ENCODE measurements at regions not wholly inside any gene's neighbourhood (a gene's known extent, or its start where the extent isn't known, plus 50 kb on each side); places are given as distances from the start of the nearest gene placed in this dataset.

DNA sequence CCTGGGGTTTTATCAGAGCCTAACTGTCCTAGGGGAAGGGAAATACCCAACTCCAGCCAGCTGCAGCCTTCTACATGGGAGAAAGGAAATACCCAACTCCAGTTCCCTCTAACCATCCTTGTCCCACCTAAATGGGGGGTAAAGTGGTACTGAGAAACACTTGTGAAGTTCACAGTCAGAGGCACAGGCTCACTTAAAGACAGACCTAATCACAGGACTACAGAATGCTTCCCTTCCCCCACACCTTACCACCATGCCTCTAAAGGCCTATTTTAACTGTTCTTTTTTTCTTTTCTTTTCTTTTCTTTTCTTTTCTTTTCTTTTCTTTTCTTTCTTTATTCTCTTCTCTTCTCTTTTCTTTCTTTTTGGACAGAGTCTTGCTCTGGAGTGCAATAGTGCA lies 324.6 kb downstream of the SPATA17 start:
- Histone ChIP-seq H3K27me3 (ENCODE audit: insufficient read depth, low read depth) (no peaks in the 10 kb centered on the region), H3F3A (ENCODE audit: insufficient read depth, low read depth) (0 out of 2 replicates have a peak, but pooled peaks cover 4% of the 10 kb centered on the region), H3K9me2 (ENCODE audit: insufficient read depth) (no peaks in the 10 kb centered on the region), H4K20me1 (ENCODE audit: insufficient read depth) (no peaks in the 10 kb centered on the region), H3K9me3 (ENCODE audit: insufficient read depth, low read depth) (no peaks in the 10 kb centered on the region), H3K79me2 (ENCODE audit: low read depth) (no peaks in the 10 kb centered on the region), H3K36me3 (ENCODE audit: low read depth) (no peaks in the 10 kb centered on the region), H3K4me1 (replicated peaks; ENCODE audit: insufficient read depth) (no peaks in the 10 kb centered on the region; the same call in 1 of the 2 replicates), H3K4me3 (no peak overlapping the region), H3K27ac (no peak overlapping the region), H2AFZ (no peak overlapping the region), H3K4me2 (no peak overlapping the region)
- no peak for TF ChIP-seq EZH2 (IDR thresholded peaks at IDR 0.05; ENCODE audit: low read depth)
- TF ChIP-seq, protein P1, sequence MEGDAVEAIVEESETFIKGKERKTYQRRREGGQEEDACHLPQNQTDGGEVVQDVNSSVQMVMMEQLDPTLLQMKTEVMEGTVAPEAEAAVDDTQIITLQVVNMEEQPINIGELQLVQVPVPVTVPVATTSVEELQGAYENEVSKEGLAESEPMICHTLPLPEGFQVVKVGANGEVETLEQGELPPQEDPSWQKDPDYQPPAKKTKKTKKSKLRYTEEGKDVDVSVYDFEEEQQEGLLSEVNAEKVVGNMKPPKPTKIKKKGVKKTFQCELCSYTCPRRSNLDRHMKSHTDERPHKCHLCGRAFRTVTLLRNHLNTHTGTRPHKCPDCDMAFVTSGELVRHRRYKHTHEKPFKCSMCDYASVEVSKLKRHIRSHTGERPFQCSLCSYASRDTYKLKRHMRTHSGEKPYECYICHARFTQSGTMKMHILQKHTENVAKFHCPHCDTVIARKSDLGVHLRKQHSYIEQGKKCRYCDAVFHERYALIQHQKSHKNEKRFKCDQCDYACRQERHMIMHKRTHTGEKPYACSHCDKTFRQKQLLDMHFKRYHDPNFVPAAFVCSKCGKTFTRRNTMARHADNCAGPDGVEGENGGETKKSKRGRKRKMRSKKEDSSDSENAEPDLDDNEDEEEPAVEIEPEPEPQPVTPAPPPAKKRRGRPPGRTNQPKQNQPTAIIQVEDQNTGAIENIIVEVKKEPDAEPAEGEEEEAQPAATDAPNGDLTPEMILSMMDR (conservative IDR thresholded peaks at IDR 0.05), result no peak
- intact Hi-C loops (cut with micrococcal nuclease; ENCODE audit: unreplicated experiment), result no loop called here
- ChIA-PET CTCF (no interaction called here), POLR2A (ENCODE audit: unreplicated experiment) (no interaction called here)
- DNase-seq, result no peak
- BruUV-seq (replicated peaks), result no TSS peak

DNA sequence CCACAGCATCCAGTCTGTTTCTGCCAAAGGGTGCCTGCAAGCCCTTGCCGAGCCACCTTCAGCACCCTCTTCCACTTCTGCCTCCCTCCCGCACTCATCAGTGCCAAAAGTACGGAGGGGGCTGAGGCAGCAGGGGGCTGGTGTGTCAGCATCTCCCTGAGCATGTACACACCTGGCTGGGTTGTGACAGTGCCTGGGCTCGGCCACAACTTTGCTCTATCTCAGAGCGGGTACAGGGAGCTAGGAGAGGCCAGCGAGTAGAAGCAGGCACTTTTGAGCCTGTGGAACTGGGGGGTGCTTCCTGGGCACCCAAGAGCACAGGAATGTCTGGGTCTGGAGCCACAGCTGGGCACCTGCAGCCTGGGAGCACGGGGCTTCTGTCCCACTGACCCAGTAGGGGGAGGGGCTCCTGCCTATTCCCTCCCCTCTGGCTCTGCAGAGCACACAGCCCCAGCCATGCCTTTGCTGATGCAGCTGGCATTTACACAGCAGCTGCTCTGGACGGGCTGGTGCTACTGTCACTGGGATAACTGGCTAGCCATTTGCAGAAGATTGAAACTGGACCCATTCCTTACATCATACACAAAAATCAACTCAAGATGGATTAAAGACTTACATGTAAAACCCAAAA lies 319.8 kb upstream of the RRP15 start:
- no peaks in the 10 kb centered on the region for H3K9me3 ChIP-seq (ENCODE audit: insufficient read depth, low read depth)
- peak overlapping the region; percentile 6; the same call in 1 of the 2 replicates for H2AFZ ChIP-seq
- no peak for DNase-seq
- H3K4me1 ChIP-seq (replicated peaks; ENCODE audit: insufficient read depth), result no peaks in the 10 kb centered on the region
- no peak overlapping the region for H3K4me2 ChIP-seq
- no peaks in the 10 kb centered on the region for H3K79me2 ChIP-seq (ENCODE audit: low read depth)
- no peak for TF ChIP-seq EZH2 (IDR thresholded peaks at IDR 0.05; ENCODE audit: low read depth)
- TF ChIP-seq, protein P1 (conservative IDR thresholded peaks at IDR 0.05), result no peak
- H3K36me3 ChIP-seq (ENCODE audit: low read depth), result no peaks in the 10 kb centered on the region
- no peaks in the 10 kb centered on the region for H3K27me3 ChIP-seq (ENCODE audit: insufficient read depth, low read depth)
- H3K9me2 ChIP-seq (ENCODE audit: insufficient read depth), result no peaks in the 10 kb centered on the region
- H4K20me1 ChIP-seq (ENCODE audit: insufficient read depth), result no peaks in the 10 kb centered on the region
- no TSS peak for BruUV-seq (replicated peaks)
- CTCF ChIA-PET, result no interaction called here
- no peak overlapping the region for H3K4me3 ChIP-seq
- H3F3A ChIP-seq (ENCODE audit: insufficient read depth, low read depth), result no peaks in the 10 kb centered on the region
- POLR2A ChIA-PET (ENCODE audit: unreplicated experiment), result no interaction called here
- no peak overlapping the region for H3K27ac ChIP-seq
- intact Hi-C loops (cut with micrococcal nuclease; ENCODE audit: unreplicated experiment), result no loop called here

DNA sequence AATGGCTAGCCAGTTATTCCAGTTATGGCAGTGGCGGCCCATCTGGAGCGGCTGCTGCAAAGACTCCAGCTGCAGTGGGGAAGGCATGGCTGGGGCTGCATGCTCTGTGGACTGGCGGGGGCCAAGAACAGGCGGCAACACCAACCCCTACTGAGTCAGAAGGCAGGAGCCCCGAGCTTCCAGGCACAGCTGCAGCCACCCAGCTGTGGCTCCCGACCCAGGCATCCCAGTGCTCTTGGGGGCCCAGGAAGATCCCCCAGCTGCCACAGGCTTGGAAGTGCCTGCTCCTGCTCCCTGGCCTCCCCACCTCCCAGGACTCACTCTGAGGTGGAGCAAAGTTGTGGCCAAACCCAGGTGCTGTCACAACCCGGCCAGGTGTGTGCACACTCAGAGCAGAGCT lies 317.0 kb upstream of the RRP15 start:
- H3K4me3 ChIP-seq, result no peak overlapping the region
- H3K9me3 ChIP-seq (ENCODE audit: insufficient read depth, low read depth), result no peaks in the 10 kb centered on the region
- no TSS peak for BruUV-seq (replicated peaks)
- no peak overlapping the region for H2AFZ ChIP-seq
- H3K79me2 ChIP-seq (ENCODE audit: low read depth), result no peaks in the 10 kb centered on the region
- no peaks in the 10 kb centered on the region for H3K4me1 ChIP-seq (replicated peaks; ENCODE audit: insufficient read depth)
- no peaks in the 10 kb centered on the region for H4K20me1 ChIP-seq (ENCODE audit: insufficient read depth)
- POLR2A ChIA-PET (ENCODE audit: unreplicated experiment), result no interaction called here
- TF ChIP-seq, protein P1 (conservative IDR thresholded peaks at IDR 0.05), result no peak
- TF ChIP-seq EZH2 (IDR thresholded peaks at IDR 0.05; ENCODE audit: low read depth), result no peak
- H3K27ac ChIP-seq, result no peak overlapping the region
- CTCF ChIA-PET, result no interaction called here
- H3K36me3 ChIP-seq (ENCODE audit: low read depth), result no peaks in the 10 kb centered on the region
- no peaks in the 10 kb centered on the region for H3F3A ChIP-seq (ENCODE audit: insufficient read depth, low read depth)
- H3K27me3 ChIP-seq (ENCODE audit: insufficient read depth, low read depth), result no peaks in the 10 kb centered on the region
- intact Hi-C loops (cut with micrococcal nuclease; ENCODE audit: unreplicated experiment), result no loop called here
- no peak for DNase-seq
- H3K9me2 ChIP-seq (ENCODE audit: insufficient read depth), result no peaks in the 10 kb centered on the region
- H3K4me2 ChIP-seq, result no peak overlapping the region

Measured in PC-9 (cell line).